Vagina (tissue), 2 donors: ENCODE measurements at regions not wholly inside any gene's neighbourhood (a gene's known extent, or its start where the extent isn't known, plus 50 kb on each side); places are given as distances from the start of the nearest gene placed in this dataset.

Source experiments
- DNase-seq, 2 donors: peaks; one replicate each; pipeline ENCODE4 v3.0.0-alpha.2; 2017; ENCODE audit errors: extremely low spot score in 2 of 2
- H3K27ac ChIP-seq: fragments of 200-600 bp; sonication (generic); one replicate; pipeline ENCODE4 v1.5.1; 2019
- H3K27me3 ChIP-seq: fragments of 200-600 bp; sonication (generic); one replicate; pipeline ENCODE4 v1.5.1; 2019
- H3K36me3 ChIP-seq, 2 donors: fragments of 200-600 bp; sonication (generic); one replicate each; pipeline ENCODE4 v1.5.1; 2017 to 2019
- H3K4me1 ChIP-seq: fragments of 200-600 bp; sonication (generic); one replicate; pipeline ENCODE4 v1.5.1; 2019
- H3K4me3 ChIP-seq, 2 donors: fragments of 200-600 bp; sonication (generic); 1 replicate in 1 of 2; 2 replicates in 1 of 2; pipeline ENCODE4 v1.5.1; 2016 to 2019
- H3K9me3 ChIP-seq: fragments of 200-600 bp; sonication (generic); one replicate; pipeline ENCODE4 v1.5.1; 2019
- POLR2A ChIP-seq, 2 donors: fragments of 450-650 bp; IDR thresholded peaks; one replicate each; pipeline ENCODE4 v1.6.1; 2017; ENCODE audit warnings: antibody characterized with exemption in 2 of 2, mild to moderate bottlenecking in 2 of 2, moderate library complexity in 2 of 2
- POLR2AphosphoS5 ChIP-seq, 2 donors: sonication (generic); formaldehyde crosslinking; IDR thresholded peaks; one replicate each; pipeline ENCODE4 v1.9.0; 2017; ENCODE audit warnings: antibody characterized with exemption in 2 of 2, mild to moderate bottlenecking in 2 of 2, low read depth in 1 of 2; ENCODE audit not compliant: insufficient read depth in 1 of 2
- intact Hi-C: fragments of 100-400 bp; cut with DNase I; formaldehyde crosslinking; loops from one replicate; pipeline ENCODE4 v1.15.1; 2023
- TF ChIP-seq, protein P1 (sequence below), 3 experiments: fragments of 450-650 bp in 2 of 3; fragments of 200-600 bp in 1 of 3; sonication (generic) in 1 of 3; IDR thresholded peaks; one replicate each; pipeline ENCODE4 v1.5.1; 2017 to 2019; ENCODE audit warnings: antibody characterized with exemption in 3 of 3, mild to moderate bottlenecking in 2 of 3, moderate library complexity in 2 of 3

- intact Hi-C loops, result no loop called here
- Histone ChIP-seq H3K27ac (no peak overlapping the region), H3K27me3 (no peaks in the 10 kb centered on the region), H3K36me3 (no peaks in the 10 kb centered on the region), H3K9me3 (no peaks in the 10 kb centered on the region), H3K4me1 (no peaks in the 10 kb centered on the region), H3K4me3 (no peak overlapping the region)
- TF ChIP-seq POLR2A (IDR thresholded peaks at IDR 0.05) (no peak), POLR2AphosphoS5 (IDR thresholded peaks at IDR 0.05; ENCODE audit: insufficient read depth in 1 of 2, low read depth in 1 of 2) (no peak)
- TF ChIP-seq, protein P1, sequence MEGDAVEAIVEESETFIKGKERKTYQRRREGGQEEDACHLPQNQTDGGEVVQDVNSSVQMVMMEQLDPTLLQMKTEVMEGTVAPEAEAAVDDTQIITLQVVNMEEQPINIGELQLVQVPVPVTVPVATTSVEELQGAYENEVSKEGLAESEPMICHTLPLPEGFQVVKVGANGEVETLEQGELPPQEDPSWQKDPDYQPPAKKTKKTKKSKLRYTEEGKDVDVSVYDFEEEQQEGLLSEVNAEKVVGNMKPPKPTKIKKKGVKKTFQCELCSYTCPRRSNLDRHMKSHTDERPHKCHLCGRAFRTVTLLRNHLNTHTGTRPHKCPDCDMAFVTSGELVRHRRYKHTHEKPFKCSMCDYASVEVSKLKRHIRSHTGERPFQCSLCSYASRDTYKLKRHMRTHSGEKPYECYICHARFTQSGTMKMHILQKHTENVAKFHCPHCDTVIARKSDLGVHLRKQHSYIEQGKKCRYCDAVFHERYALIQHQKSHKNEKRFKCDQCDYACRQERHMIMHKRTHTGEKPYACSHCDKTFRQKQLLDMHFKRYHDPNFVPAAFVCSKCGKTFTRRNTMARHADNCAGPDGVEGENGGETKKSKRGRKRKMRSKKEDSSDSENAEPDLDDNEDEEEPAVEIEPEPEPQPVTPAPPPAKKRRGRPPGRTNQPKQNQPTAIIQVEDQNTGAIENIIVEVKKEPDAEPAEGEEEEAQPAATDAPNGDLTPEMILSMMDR (IDR thresholded peaks at IDR 0.05), result no peak
- no peak for DNase-seq
Measured at GRCh38 chr6:152848919-152849318, 98.3 kb downstream of the VIP start.

- no peaks in the 10 kb centered on the region for H3K36me3 ChIP-seq
- TF ChIP-seq POLR2AphosphoS5 (IDR thresholded peaks at IDR 0.05; ENCODE audit: insufficient read depth in 1 of 2, low read depth in 1 of 2), result no peak
- TF ChIP-seq, protein P1 (IDR thresholded peaks at IDR 0.05), result no peak
- TF ChIP-seq POLR2A (IDR thresholded peaks at IDR 0.05), result no peak
- no peaks in the 10 kb centered on the region for H3K4me1 ChIP-seq
- no peak overlapping the region for H3K27ac ChIP-seq
- no peaks in the 10 kb centered on the region for H3K9me3 ChIP-seq
- H3K4me3 ChIP-seq, result no peak overlapping the region
- no peaks in the 10 kb centered on the region for H3K27me3 ChIP-seq
- DNase-seq, result no peak
- intact Hi-C loops, result no loop called here
Measured at GRCh38 chr6:152854086-152854795, 103.6 kb downstream of the VIP start.

- H3K4me1 ChIP-seq, result no peaks in the 10 kb centered on the region
- no peak overlapping the region for H3K27ac ChIP-seq
- DNase-seq, result no peak
- intact Hi-C loops, result no loop called here
- H3K9me3 ChIP-seq, result no peaks in the 10 kb centered on the region
- no peak overlapping the region for H3K4me3 ChIP-seq
- H3K36me3 ChIP-seq, result no peaks in the 10 kb centered on the region
- no peaks in the 10 kb centered on the region for H3K27me3 ChIP-seq
- TF ChIP-seq POLR2AphosphoS5 (IDR thresholded peaks at IDR 0.05; ENCODE audit: insufficient read depth in 1 of 2, low read depth in 1 of 2) (no peak), POLR2A (IDR thresholded peaks at IDR 0.05) (no peak)
- TF ChIP-seq, protein P1 (IDR thresholded peaks at IDR 0.05), result no peak
Measured at GRCh38 chr6:152858141-152858540, 107.5 kb downstream of the VIP start.

GRCh38 chr6:152859225-152859624, 108.6 kb downstream of the VIP start:
- intact Hi-C loops, result no loop called here
- H3K4me3 ChIP-seq, result no peak overlapping the region
- DNase-seq, result no peak
- no peak overlapping the region for H3K27ac ChIP-seq
- no peaks in the 10 kb centered on the region for H3K9me3 ChIP-seq
- H3K4me1 ChIP-seq, result no peaks in the 10 kb centered on the region
- no peaks in the 10 kb centered on the region for H3K36me3 ChIP-seq
- no peak for TF ChIP-seq POLR2A (IDR thresholded peaks at IDR 0.05)
- no peak for TF ChIP-seq POLR2AphosphoS5 (IDR thresholded peaks at IDR 0.05; ENCODE audit: insufficient read depth in 1 of 2, low read depth in 1 of 2)
- TF ChIP-seq, protein P1 (IDR thresholded peaks at IDR 0.05), result no peak
- no peaks in the 10 kb centered on the region for H3K27me3 ChIP-seq

- no peaks in the 10 kb centered on the region for H3K27me3 ChIP-seq
- intact Hi-C loops, result no loop called here
- no peaks in the 10 kb centered on the region for H3K36me3 ChIP-seq
- TF ChIP-seq, protein P1 (IDR thresholded peaks at IDR 0.05), result peak; percentile 47 to 50 (median 49)
- TF ChIP-seq POLR2AphosphoS5 (IDR thresholded peaks at IDR 0.05; ENCODE audit: insufficient read depth in 1 of 2, low read depth in 1 of 2) (no peak), POLR2A (IDR thresholded peaks at IDR 0.05) (no peak)
- H3K27ac ChIP-seq, result no peak overlapping the region
- H3K9me3 ChIP-seq, result no peaks in the 10 kb centered on the region
- H3K4me1 ChIP-seq, result no peaks in the 10 kb centered on the region
- no peak for DNase-seq
- H3K4me3 ChIP-seq, result no peak overlapping the region
Measured at GRCh38 chr6:152863618-152864326, 113.2 kb downstream of the VIP start.
